Kidney (tissue), 13 donors: ENCODE measurements at regions not wholly inside any gene's neighbourhood (a gene's known extent, or its start where the extent isn't known, plus 50 kb on each side); places are given as distances from the start of the nearest gene placed in this dataset.
A peak's percentile ranks its signal among the peaks of the same experiment; 100 is the strongest.

ENCODE experiments used
- DNase-seq, 5 donors: peaks; one replicate each; pipeline ENCODE4 v3.0.0-alpha.2; 2013 to 2020
- FAIRE-seq: peaks from 2 replicates; lab custom pipeline; 2012; peaks lifted over from hg19 to GRCh38; lab: Jason Lieb, UNC
- H3K27ac ChIP-seq, 2 donors: one replicate each; pipeline ENCODE4 v1.7.0; 2013; ENCODE audit warnings: low read depth in 2 of 2, low read length in 2 of 2, inconsistent platforms in 1 of 2
- H3K27me3 ChIP-seq: one replicate; pipeline ENCODE4 v1.7.1; 2013; ENCODE audit warnings: low read length, inconsistent platforms; ENCODE audit not compliant: control insufficient read depth, insufficient read depth
- H3K36me3 ChIP-seq, 3 donors: one replicate each; pipeline versions ENCODE4 v1.7.0 to v1.7.1; 2013; ENCODE audit warnings: low read length in 3 of 3, control low read depth in 1 of 3, inconsistent platforms in 1 of 3; ENCODE audit not compliant: insufficient read depth in 3 of 3, control insufficient read depth in 2 of 3
- H3K4me1 ChIP-seq, 3 donors: one replicate each; pipeline versions ENCODE4 v1.7.0 to v1.7.1; 2013; ENCODE audit warnings: low read length in 3 of 3, inconsistent platforms in 1 of 3, low read depth in 1 of 3; ENCODE audit not compliant: control insufficient read depth in 2 of 3, insufficient read depth in 2 of 3
- H3K4me3 ChIP-seq, 3 donors: one replicate each; pipeline versions ENCODE4 v1.7.0 to v1.8.1; 2013; ENCODE audit warnings: low read length in 3 of 3, control low read depth in 1 of 3, inconsistent platforms in 1 of 3
- H3K9ac ChIP-seq, 3 donors: one replicate each; pipeline versions ENCODE4 v1.7.0 to v1.7.1; 2013; ENCODE audit warnings: low read length in 3 of 3, control low read depth in 1 of 3, inconsistent platforms in 1 of 3
- H3K9me3 ChIP-seq, 3 donors: one replicate each; pipeline versions ENCODE4 v1.7.0 to v1.7.1; 2013; ENCODE audit warnings: low read length in 3 of 3, control low read depth in 1 of 3, inconsistent platforms in 1 of 3; ENCODE audit not compliant: control insufficient read depth in 2 of 3, insufficient read depth in 1 of 3
- CTCF ChIP-seq: IDR thresholded peaks from 3 replicates; pipeline ENCODE4 v1.5.1; 2012; ENCODE audit warnings: mild to moderate bottlenecking, moderate library complexity, borderline replicate concordance; ENCODE audit not compliant: insufficient read depth; ENCODE audit errors: extremely low read depth
- intact Hi-C: fragments of 100-400 bp; cut with DNase I; formaldehyde crosslinking; loops from one replicate; pipeline ENCODE4 v1.11.1; 2022
- donor health status: control.
- donor health status: control.
- donor health status: control.
- donor health status: control.
- donor health status: control.
- donor health status: DM: yes; HTN: yes; CAD: no.
- donor health status: Normal renal cell carcinoma (clear cell type).

GRCh38 chr12:107461222-107461975, 224.2 kb upstream of the PWP1 start:
- intact Hi-C loops = no loop called here
- no peak overlapping the region for H3K9ac ChIP-seq
- FAIRE-seq (no peak), DNase-seq (peak in 1 of 5 donors; percentile 36)
- peaks cover 0 to 4% (median 0%) of the 10 kb centered on the region in 3 donors for H3K4me1 ChIP-seq
- TF ChIP-seq CTCF = no peak
- H3K27ac ChIP-seq = no peak overlapping the region
- peaks cover 0 to 4% (median 0%) of the 10 kb centered on the region in 3 donors for H3K9me3 ChIP-seq
- H3K4me3 ChIP-seq = no peak overlapping the region
- H3K36me3 ChIP-seq = no peaks in the 10 kb centered on the region
- no peaks in the 10 kb centered on the region for H3K27me3 ChIP-seq

GRCh38 chr12:107462428-107463332, 222.9 kb upstream of the PWP1 start:
- FAIRE-seq = no peak
- intact Hi-C loops = no loop called here

GRCh38 chr12:107464644-107465043, 221.0 kb upstream of the PWP1 start:
- no peak for TF ChIP-seq CTCF
- Histone ChIP-seq H3K27ac (no peak overlapping the region), H3K4me1 (peaks cover 0 to 6% (median 4%) of the 10 kb centered on the region in 3 donors), H3K4me3 (no peak overlapping the region), H3K9ac (no peak overlapping the region), H3K9me3 (peaks cover 0 to 4% (median 0%) of the 10 kb centered on the region in 3 donors), H3K36me3 (no peaks in the 10 kb centered on the region), H3K27me3 (no peaks in the 10 kb centered on the region)
- intact Hi-C loops = no loop called here
- DNase-seq (no peak), FAIRE-seq (no peak)

More at GRCh38 chr12:107462428-107463332, 222.9 kb upstream of the PWP1 start:
- Histone ChIP-seq H3K27ac (no peak overlapping the region), H3K9me3 (peaks cover 0 to 4% (median 0%) of the 10 kb centered on the region in 3 donors), H3K9ac (no peak overlapping the region), H3K4me3 (peak overlapping the region in 1 of 3 donors; percentile 28), H3K27me3 (no peaks in the 10 kb centered on the region), H3K4me1 (peaks cover 0 to 4% (median 0%) of the 10 kb centered on the region in 3 donors), H3K36me3 (no peaks in the 10 kb centered on the region)
- no peak for TF ChIP-seq CTCF
- DNase-seq = no peak
